ENCODE measurements at regions not wholly inside any gene's neighbourhood (a gene's known extent, or its start where the extent isn't known, plus 50 kb on each side); places are given as distances from the start of the nearest gene placed in this dataset.

GRCh38 chr5:26572480-26572879, 465.9 kb downstream of the CDH9 start:
- Histone ChIP-seq H3K9me3 (ENCODE audit: control insufficient read depth, low read length) (no peaks in the 10 kb centered on the region), H2AFZ (no peak overlapping the region), H3K36me3 (ENCODE audit: control insufficient read depth, insufficient read depth, low read length) (no peaks in the 10 kb centered on the region), H3K27me3 (ENCODE audit: control insufficient read depth, insufficient read depth, low read length) (no peaks in the 10 kb centered on the region), H3K4me1 (no peaks in the 10 kb centered on the region), H3K4me3 (ENCODE audit: low read depth, low read length) (no peak overlapping the region), H3K79me2 (no peaks in the 10 kb centered on the region), H3K27ac (no peak overlapping the region), H3K4me2 (ENCODE audit: low read length) (no peak overlapping the region), H3K9ac (no peak overlapping the region)
- TF ChIP-seq CTCF (IDR thresholded peaks at IDR 0.05) = no peak

- Histone ChIP-seq H3K4me3 (ENCODE audit: low read depth, low read length) (no peak overlapping the region), H2AFZ (no peak overlapping the region), H3K4me1 (no peaks in the 10 kb centered on the region), H3K79me2 (no peaks in the 10 kb centered on the region), H3K9me3 (ENCODE audit: control insufficient read depth, low read length) (no peaks in the 10 kb centered on the region), H3K9ac (no peak overlapping the region), H3K4me2 (ENCODE audit: low read length) (no peak overlapping the region), H3K27ac (no peak overlapping the region), H3K36me3 (ENCODE audit: control insufficient read depth, insufficient read depth, low read length) (no peaks in the 10 kb centered on the region), H3K27me3 (ENCODE audit: control insufficient read depth, insufficient read depth, low read length) (no peaks in the 10 kb centered on the region)
- no peak for TF ChIP-seq CTCF (IDR thresholded peaks at IDR 0.05)
Observed at GRCh38 chr5:26569929-26570258, 468.5 kb downstream of the CDH9 start.

GRCh38 chr5:26569241-26569928, 469.0 kb downstream of the CDH9 start:
- TF ChIP-seq CTCF (IDR thresholded peaks at IDR 0.05) = no peak

GRCh38 chr5:26568316-26568715, 470.1 kb downstream of the CDH9 start:
- H3K4me3 ChIP-seq (ENCODE audit: low read depth, low read length) = no peak overlapping the region
- no peaks in the 10 kb centered on the region for H3K36me3 ChIP-seq (ENCODE audit: control insufficient read depth, insufficient read depth, low read length)
- H3K27ac ChIP-seq = no peak overlapping the region
- no peak for TF ChIP-seq CTCF (IDR thresholded peaks at IDR 0.05)
- H3K4me1 ChIP-seq = no peaks in the 10 kb centered on the region
- H3K9me3 ChIP-seq (ENCODE audit: control insufficient read depth, low read length) = no peaks in the 10 kb centered on the region
- no peaks in the 10 kb centered on the region for H3K79me2 ChIP-seq
- no peak overlapping the region for H2AFZ ChIP-seq
- H3K4me2 ChIP-seq (ENCODE audit: low read length) = no peak overlapping the region
- H3K9ac ChIP-seq = no peak overlapping the region
- no peaks in the 10 kb centered on the region for H3K27me3 ChIP-seq (ENCODE audit: control insufficient read depth, insufficient read depth, low read length)

More at GRCh38 chr5:26569241-26569928, 469.0 kb downstream of the CDH9 start:
- H3K9ac ChIP-seq = no peak overlapping the region
- H3K9me3 ChIP-seq (ENCODE audit: control insufficient read depth, low read length) = no peaks in the 10 kb centered on the region
- no peak overlapping the region for H3K4me2 ChIP-seq (ENCODE audit: low read length)
- no peaks in the 10 kb centered on the region for H3K36me3 ChIP-seq (ENCODE audit: control insufficient read depth, insufficient read depth, low read length)
- no peak overlapping the region for H2AFZ ChIP-seq
- H3K27ac ChIP-seq = no peak overlapping the region
- H3K79me2 ChIP-seq = no peaks in the 10 kb centered on the region
- H3K4me3 ChIP-seq (ENCODE audit: low read depth, low read length) = no peak overlapping the region
- no peaks in the 10 kb centered on the region for H3K27me3 ChIP-seq (ENCODE audit: control insufficient read depth, insufficient read depth, low read length)
- no peaks in the 10 kb centered on the region for H3K4me1 ChIP-seq

GRCh38 chr5:26563979-26564378, 474.4 kb downstream of the CDH9 start:
- no peaks in the 10 kb centered on the region for H3K27me3 ChIP-seq (ENCODE audit: control insufficient read depth, insufficient read depth, low read length)
- H3K79me2 ChIP-seq = no peaks in the 10 kb centered on the region
- H3K9ac ChIP-seq = no peak overlapping the region
- TF ChIP-seq CTCF (IDR thresholded peaks at IDR 0.05) = no peak
- H2AFZ ChIP-seq = no peak overlapping the region
- H3K27ac ChIP-seq = no peak overlapping the region
- H3K4me2 ChIP-seq (ENCODE audit: low read length) = no peak overlapping the region
- H3K9me3 ChIP-seq (ENCODE audit: control insufficient read depth, low read length) = no peaks in the 10 kb centered on the region
- no peak overlapping the region for H3K4me3 ChIP-seq (ENCODE audit: low read depth, low read length)
- no peaks in the 10 kb centered on the region for H3K4me1 ChIP-seq
- H3K36me3 ChIP-seq (ENCODE audit: control insufficient read depth, insufficient read depth, low read length) = no peaks in the 10 kb centered on the region

Measured in parathyroid adenoma (tissue), 2 donors.